Lung (tissue), 11 donors: ENCODE measurements at regions not wholly inside any gene's neighbourhood (a gene's known extent, or its start where the extent isn't known, plus 50 kb on each side); places are given as distances from the start of the nearest gene placed in this dataset.

ENCODE experiments used
- ATAC-seq: fragments of 200-7000 bp; cut with Tn5 transposase; one replicate; pipeline ENCODE4 v1.9.1; 2020; ENCODE audit warnings: moderate number of reproducible peaks; ENCODE audit not compliant: insufficient read depth, low FRiP score
- DNase-seq, 3 donors: peaks; one replicate each; pipeline ENCODE4 v3.0.0-alpha.2; 2013 to 2017
- H3K27ac ChIP-seq, 2 donors: one replicate each; pipeline ENCODE4 v1.5.1; 2013; ENCODE audit warnings: mild to moderate bottlenecking in 2 of 2, moderate library complexity in 2 of 2, control low read depth in 1 of 2, inconsistent platforms in 1 of 2, low read depth in 1 of 2, low read length in 1 of 2
- H3K27me3 ChIP-seq, 3 donors: one replicate each; pipeline ENCODE4 v1.5.1; 2013; ENCODE audit warnings: low read length in 2 of 3; ENCODE audit not compliant: control insufficient read depth in 3 of 3, insufficient read depth in 3 of 3
- H3K36me3 ChIP-seq, 4 donors: one replicate each; pipeline ENCODE4 v1.5.1; 2013; ENCODE audit warnings: low read length in 4 of 4, mild to moderate bottlenecking in 1 of 4, moderate library complexity in 1 of 4; ENCODE audit not compliant: control insufficient read depth in 4 of 4, insufficient read depth in 4 of 4
- H3K4me1 ChIP-seq, 5 donors: one replicate each; pipeline ENCODE4 v1.5.1; 2013; ENCODE audit warnings: low read length in 5 of 5, mild to moderate bottlenecking in 2 of 5, moderate library complexity in 1 of 5; ENCODE audit not compliant: control insufficient read depth in 5 of 5, insufficient read depth in 5 of 5
- H3K4me3 ChIP-seq: one replicate; pipeline ENCODE4 v1.5.1; 2013; ENCODE audit warnings: mild to moderate bottlenecking, control low read depth, moderate library complexity
- H3K9ac ChIP-seq, 2 donors: one replicate each; pipeline ENCODE4 v1.5.1; 2013; ENCODE audit warnings: low read length in 2 of 2, control low read depth in 1 of 2; ENCODE audit not compliant: insufficient read depth in 1 of 2
- H3K9me3 ChIP-seq, 4 donors: one replicate each; pipeline ENCODE4 v1.5.1; 2013; ENCODE audit warnings: low read length in 3 of 4, mild to moderate bottlenecking in 1 of 4, moderate library complexity in 1 of 4; ENCODE audit not compliant: control insufficient read depth in 4 of 4, insufficient read depth in 3 of 4
- CTCF ChIP-seq: IDR thresholded peaks from 2 replicates; pipeline ENCODE4 v1.5.1; 2012; ENCODE audit warnings: mild to moderate bottlenecking; ENCODE audit errors: control extremely low read depth, extremely low read depth
- WGBS, 2 donors: extraction: QIAGEN DNeasy Blood & Tissue Kit; methylation state at CpG; one replicate each; pipeline ENCODE4 v1.1.7; 2013; 5-methylcytosine and 5-hydroxymethylcytosine counted together
- donor health status: control.
- donor health status: control.
- donor health status: Bipolar disorder and iron deficiency.
- donor health status: healthy.
- donor health status: DM: yes; HTN: yes; CAD: no.

- WGBS, 2 donors, result 78 to 85% methylated on average over 2 of the region's 2 CpGs
- Histone ChIP-seq H3K36me3 (no peaks in the 10 kb centered on the region), H3K4me3 (no peak overlapping the region), H3K9ac (no peak overlapping the region), H3K27me3 (no peaks in the 10 kb centered on the region), H3K9me3 (no peaks in the 10 kb centered on the region), H3K4me1 (no peaks in the 10 kb centered on the region), H3K27ac (no peak overlapping the region)
- DNase-seq (no peak), ATAC-seq (no peak)
- no peak for TF ChIP-seq CTCF
These were observed 1002.4 kb upstream of the SEMA6D start for GRCh38 chr15:46714950-46715349.

DNA sequence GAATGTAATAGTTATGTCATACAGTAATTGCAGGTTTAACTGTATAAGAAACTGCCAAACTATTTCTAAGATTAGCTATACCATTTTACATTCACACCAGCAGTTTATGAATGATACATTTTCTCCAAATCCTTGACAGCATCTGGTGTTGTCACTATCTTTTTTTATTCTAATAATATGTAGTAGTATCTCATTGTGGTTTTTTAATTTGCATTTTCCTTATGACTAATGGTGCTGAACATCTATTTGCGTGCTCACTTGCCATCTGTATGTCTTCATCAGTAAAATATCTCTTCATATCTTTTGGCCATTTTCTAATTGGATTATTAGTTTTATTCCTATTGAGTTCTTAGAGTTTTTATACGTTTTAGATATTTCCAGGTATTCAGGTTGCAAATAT, 994.0 kb upstream of the SEMA6D start:
- no peak for TF ChIP-seq CTCF

GRCh38 chr15:46732060-46732459, 985.2 kb upstream of the SEMA6D start:
- no peak overlapping the region for H3K4me3 ChIP-seq
- TF ChIP-seq CTCF, result no peak
- DNase-seq, result no peak
- no peak overlapping the region for H3K27ac ChIP-seq
- no peak for ATAC-seq
- no peak overlapping the region for H3K9ac ChIP-seq
- H3K27me3 ChIP-seq, result no peaks in the 10 kb centered on the region
- 90 to 91% methylated on average over 1 of the region's 1 CpG for WGBS, 2 donors
- H3K36me3 ChIP-seq, result no peaks in the 10 kb centered on the region
- peaks cover 0 to 11% (median 6%) of the 10 kb centered on the region in 4 donors for H3K9me3 ChIP-seq
- H3K4me1 ChIP-seq, result no peaks in the 10 kb centered on the region

More for the DNA sequence above, 994.0 kb upstream of the SEMA6D start:
- Histone ChIP-seq H3K27me3 (no peaks in the 10 kb centered on the region), H3K9ac (no peak overlapping the region), H3K36me3 (no peaks in the 10 kb centered on the region), H3K4me1 (no peaks in the 10 kb centered on the region), H3K9me3 (peaks cover 0 to 3% (median 0%) of the 10 kb centered on the region in 4 donors), H3K4me3 (no peak overlapping the region), H3K27ac (no peak overlapping the region)
- ATAC-seq (no peak), DNase-seq (no peak)
- 84 to 90% methylated on average over 2 of the region's 2 CpGs for WGBS, 2 donors

DNA sequence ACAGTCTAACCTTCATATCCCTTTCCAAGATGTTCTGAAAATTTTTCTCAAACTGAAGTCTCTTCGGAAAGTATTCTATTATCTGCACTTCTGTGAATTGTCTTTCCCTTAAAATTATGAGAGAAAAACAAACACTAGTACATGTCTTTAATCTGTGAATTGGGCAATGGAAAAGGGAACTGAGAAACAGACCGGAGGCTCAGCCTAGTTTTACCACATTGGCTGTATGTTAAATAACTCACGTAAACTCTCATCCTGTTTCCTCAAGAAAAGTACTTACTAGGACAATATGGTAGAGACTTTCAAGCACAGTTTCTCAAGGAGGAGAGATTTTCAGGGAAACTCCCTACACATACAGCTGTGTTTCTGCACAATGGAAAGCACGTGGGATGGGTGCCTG, 982.2 kb upstream of the SEMA6D start:
- H3K4me3 ChIP-seq, result no peak overlapping the region
- H3K9ac ChIP-seq, result no peak overlapping the region
- H3K9me3 ChIP-seq, result no peaks in the 10 kb centered on the region
- 69 to 73% methylated on average over 4 of the region's 4 CpGs for WGBS, 2 donors
- H3K27ac ChIP-seq, result no peak overlapping the region
- TF ChIP-seq CTCF, result no peak
- ATAC-seq, result no peak
- H3K4me1 ChIP-seq, result no peaks in the 10 kb centered on the region
- no peaks in the 10 kb centered on the region for H3K27me3 ChIP-seq
- H3K36me3 ChIP-seq, result no peaks in the 10 kb centered on the region
- no peak for DNase-seq
